Erythroblast (primary cell): ENCODE measurements at regions not wholly inside any gene's neighbourhood (a gene's known extent, or its start where the extent isn't known, plus 50 kb on each side); places are given as distances from the start of the nearest gene placed in this dataset.
A peak's percentile ranks its signal among the peaks of the same experiment; 100 is the strongest.

ENCODE experiments used
- DNase-seq, 2 experiments: peaks; one replicate each; lab custom pipeline; 2025; lab: John Stamatoyannopoulos, UW
- GATA1 ChIP-seq: IDR thresholded peaks from 2 replicates; pipeline ENCODE4 v1.6.1; 2011; ENCODE audit warnings: low read depth, mild to moderate bottlenecking, control low read depth, low read length, moderate library complexity
- POLR2A ChIP-seq: IDR thresholded peaks from 2 replicates; pipeline ENCODE4 v1.6.1; 2011; ENCODE audit warnings: mild to moderate bottlenecking, low read length

DNA sequence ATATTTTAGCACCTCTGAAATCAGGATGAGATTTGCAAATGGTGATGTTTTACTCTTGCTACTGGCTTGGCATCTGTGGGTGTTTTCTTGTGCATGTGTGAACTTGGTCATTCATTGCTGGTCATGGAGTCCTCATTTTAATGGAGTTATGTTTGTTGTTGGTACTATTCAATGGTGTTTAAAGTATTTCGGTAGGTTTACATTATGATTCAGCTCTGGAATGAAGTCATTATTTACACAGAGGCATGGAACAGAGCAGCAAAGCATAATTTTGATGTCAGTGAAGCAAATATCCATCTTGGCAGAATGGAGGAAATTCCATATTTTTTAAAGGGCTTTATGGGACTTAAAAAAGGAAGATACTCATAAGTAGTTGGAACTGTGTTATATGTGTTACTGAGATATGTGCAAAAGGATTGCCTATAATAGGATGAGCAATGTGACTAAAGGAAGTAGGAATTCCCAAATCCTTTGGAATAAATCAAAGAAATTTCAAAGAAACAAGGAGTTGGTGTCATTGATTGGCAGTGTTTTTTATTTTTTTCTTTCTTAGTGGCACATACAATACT is 147.4 kb downstream of the ACTBL2 start:
- no peak for TF ChIP-seq GATA1
- no peak for TF ChIP-seq POLR2A
- no peak for DNase-seq

DNA sequence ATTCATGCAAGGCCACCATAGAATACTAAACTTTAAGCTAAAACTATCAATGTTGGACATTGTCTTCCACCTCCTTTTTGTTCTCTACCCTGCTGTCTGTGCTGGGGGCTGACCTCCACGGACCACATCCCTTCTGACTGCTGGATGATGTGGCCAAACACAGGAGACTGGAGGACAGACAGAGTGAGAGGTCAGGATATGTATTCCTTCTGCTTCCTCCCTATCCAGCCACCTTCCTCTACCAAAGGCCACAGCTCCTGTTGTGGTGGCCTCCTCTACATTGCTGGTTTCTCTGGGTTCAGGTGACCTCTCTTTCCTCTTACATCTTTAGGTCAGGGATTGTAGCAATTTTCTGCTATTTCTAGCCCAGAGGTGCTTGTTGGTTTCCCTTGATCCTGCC is 148.1 kb downstream of the ACTBL2 start:
- no peak for DNase-seq
- TF ChIP-seq GATA1: no peak
- no peak for TF ChIP-seq POLR2A

DNA sequence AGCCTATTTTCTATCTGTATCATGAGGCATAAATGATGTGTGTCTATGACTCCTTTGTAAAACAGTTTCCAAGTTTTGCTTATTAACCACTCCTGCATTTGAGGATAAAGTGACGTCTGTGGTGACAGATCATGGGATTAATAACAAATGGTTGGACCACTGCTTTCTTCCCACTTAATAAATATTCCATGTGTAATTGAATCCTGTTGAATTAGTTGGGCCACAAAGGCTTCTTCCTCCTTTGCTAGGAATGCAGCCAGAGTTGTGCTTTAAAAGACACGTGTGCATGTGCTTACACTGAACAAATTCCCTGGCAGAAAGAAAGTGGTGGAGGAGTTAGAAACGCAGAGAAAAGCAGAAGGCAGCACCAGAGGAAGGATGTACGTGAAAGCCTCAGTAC is 150.2 kb downstream of the ACTBL2 start:
- TF ChIP-seq POLR2A (no peak), GATA1 (no peak)
- DNase-seq: no peak

DNA sequence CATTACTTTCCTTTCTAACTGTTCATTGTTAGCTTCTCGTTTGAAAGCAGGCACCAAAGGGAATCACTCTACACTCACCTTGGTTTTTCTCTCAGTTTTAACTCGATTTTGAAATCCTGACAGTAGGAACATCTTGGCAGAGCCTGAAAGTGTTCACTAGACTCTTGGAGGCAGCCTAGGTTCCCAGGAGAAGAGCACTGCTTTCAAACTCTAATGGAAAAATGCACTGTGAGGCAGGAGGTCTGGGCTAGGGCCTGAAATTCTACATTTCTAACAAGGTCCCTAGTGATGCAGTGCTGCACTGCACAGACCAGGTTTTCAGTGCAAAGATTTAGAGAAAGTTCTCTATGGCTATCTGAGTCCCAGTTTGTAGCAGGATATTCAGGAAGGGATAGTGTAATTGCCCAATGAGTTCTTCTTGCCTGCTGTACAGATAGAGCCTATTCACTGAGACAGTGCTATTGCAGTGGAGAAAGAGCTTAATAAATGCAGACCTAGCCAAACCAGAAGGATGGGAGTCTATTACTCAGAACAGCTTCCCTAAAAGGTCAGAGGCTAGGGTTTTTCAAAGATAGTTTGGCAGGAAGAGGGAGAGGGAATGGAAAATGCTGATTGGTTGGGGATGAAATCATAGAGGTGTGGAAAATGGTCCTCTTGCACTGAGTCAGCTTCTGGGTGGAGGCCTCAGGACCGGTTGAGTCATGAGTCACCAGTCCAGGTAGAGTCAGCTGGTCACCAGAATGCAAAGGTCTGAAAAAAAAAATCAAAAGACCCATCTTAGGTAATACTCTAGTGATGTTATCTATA is 153.9 kb downstream of the GPBP1 start:
- TF ChIP-seq POLR2A (no peak), GATA1 (no peak)
- DNase-seq: peak in 1 of 2 experiments; percentile 31

DNA sequence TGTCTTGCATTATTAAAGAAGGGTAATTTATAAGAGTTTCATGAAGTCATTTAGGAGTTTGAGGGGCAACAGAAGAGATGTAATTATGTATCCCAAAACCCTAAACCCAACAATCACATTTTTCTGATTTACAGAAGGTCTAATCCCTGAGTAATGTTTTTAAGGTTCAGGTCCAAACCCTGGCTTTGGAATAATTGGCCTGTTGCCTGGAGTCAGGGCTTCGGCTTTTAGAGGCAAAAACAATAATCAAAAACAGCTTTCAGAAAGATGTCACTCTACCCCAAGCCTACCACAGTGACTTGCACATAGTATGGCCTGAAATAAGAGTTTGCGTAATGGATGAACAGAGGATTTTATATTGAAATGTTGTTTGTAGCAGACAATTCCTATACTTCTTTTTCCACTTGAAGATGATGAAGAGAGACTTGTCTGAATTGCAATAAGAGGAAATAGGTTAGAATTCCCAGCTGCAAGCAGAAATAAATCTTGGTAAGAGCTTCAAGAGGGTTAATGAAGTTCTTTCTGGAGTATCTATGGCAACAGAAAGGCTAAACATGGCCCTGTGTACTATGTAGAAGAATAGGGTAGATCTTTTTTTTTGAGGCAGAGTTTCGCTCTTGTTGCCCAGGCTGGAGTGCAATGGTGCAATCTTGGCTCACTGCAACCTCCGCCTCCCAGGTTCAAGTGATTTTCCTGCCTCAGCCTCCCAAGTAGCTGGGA is 152.0 kb downstream of the GPBP1 start:
- TF ChIP-seq POLR2A: no peak
- no peak for TF ChIP-seq GATA1

DNA sequence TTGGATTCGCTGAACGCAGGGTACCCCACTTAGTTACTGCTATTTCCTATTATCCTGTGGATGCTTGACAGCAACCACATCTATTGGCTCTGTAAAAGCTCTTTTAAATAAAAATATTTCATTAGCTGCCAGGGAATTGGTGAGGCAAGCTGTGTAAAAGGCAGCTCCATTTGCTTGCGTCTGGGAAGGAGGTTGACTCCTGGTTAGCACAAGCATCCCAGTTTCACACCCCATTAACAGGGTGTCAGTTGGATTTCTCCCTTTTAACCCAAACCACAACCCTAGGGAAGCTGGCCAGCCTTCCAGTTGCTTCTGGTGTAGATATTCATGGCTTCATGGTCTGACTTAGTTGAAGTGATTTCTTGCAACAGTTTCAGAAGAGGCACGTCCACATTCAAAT is 151.0 kb downstream of the GPBP1 start:
- TF ChIP-seq GATA1: no peak
- no peak for TF ChIP-seq POLR2A
- DNase-seq: no peak

More for the DNA sequence above, 152.0 kb downstream of the GPBP1 start:
- DNase-seq: no peak

DNA sequence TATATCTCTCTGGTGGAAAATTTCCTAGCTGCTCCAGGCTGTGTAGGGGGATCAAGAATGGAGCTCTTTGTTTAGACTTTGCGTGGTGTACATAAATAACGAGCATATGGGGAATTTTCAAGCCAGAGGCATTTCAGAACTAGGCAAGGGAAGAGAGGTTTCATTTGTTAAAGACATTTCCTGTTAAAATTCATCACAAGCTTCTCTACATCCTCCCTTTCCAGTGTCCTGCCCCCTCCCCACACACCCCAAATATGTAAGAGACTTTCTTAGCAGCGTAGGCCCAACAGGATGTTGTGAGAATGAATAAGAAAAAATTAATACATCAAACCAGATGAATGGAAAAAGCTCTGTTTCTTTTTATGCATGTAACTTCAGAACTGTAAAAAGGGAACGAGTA is 150.3 kb downstream of the GPBP1 start:
- no peak for TF ChIP-seq GATA1
- no peak for DNase-seq

DNA sequence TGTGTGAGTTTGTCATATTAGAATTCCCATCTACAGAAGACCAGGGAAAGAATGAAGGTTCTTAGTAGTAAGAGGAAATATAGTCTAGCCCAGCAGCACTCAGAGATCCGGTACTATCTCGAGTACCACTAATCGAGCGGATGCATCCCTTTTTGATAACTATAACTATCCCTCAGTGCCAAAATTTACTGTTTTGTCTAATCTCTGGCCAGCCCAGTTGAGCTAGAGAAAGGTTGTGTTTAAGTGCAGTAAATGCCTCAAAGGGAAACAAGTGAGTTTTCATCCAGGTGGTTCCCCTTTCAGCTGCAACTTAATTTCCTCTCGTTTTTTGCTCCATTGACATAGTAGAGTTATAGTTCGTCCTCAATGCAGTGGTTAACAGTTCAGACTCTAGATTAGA is 146.7 kb downstream of the GPBP1 start:
- DNase-seq: no peak
- TF ChIP-seq GATA1: no peak
- TF ChIP-seq POLR2A: no peak

DNA sequence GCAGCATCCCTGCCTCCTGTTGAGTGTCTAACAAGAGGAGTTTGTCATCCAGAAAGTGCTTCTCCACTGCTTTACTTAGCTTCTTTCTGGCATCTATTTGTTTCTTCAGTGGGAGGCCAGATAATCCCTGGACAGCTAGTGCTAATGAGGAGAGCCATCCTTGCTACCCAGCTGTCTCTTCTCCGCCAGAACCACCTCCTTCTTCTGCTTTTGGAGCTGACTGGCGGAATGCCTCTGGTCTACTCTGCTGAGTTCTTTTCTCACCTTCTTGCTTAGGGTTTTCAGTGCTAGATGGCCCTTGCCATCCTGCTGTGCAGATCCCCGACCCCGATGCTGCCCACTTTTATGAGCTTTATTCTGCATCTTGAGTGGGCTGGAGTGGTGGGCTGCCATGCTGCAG is 145.8 kb downstream of the GPBP1 start:
- DNase-seq: no peak
- no peak for TF ChIP-seq GATA1
- no peak for TF ChIP-seq POLR2A

DNA sequence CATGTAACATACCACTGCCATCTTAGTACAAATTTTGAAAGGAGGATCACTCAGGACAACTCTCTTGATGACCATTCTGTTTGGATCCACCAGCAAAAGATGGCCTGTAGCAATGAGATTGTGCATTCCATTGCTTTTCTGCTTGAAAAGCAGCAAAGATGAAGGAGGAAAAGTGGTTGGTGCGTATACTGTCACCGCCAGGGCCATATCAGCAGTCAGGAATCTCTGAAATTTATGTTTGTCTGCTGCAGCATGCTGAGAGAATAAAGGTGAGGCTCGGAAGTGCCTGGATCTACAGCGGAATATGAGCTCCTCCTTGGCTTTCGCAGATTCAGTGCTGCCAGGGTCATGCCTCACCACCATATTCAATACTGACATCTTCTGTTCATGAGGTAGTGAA is 144.4 kb downstream of the GPBP1 start:
- TF ChIP-seq POLR2A (no peak), GATA1 (no peak)
- no peak for DNase-seq

DNA sequence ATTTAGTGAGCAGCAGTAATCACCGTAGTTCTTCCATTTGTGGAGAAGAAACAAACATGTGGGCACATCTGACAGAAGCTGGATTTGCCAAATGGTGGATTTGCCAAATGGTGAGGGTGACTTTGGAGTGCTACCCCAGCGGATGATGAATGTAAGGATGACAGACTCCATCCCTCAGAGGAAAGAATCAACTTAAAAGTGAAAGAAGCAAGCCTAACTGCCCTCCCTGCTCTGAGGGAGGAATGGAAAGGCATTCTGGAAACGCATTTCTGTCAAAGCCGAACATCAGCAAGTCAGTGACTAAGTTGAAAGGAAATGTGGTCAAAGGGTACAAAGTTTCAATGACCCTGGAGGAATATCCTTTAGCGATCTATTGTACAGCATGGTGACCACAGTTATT is 143.5 kb downstream of the GPBP1 start:
- no peak for TF ChIP-seq GATA1
- TF ChIP-seq POLR2A: no peak
- DNase-seq: no peak

DNA sequence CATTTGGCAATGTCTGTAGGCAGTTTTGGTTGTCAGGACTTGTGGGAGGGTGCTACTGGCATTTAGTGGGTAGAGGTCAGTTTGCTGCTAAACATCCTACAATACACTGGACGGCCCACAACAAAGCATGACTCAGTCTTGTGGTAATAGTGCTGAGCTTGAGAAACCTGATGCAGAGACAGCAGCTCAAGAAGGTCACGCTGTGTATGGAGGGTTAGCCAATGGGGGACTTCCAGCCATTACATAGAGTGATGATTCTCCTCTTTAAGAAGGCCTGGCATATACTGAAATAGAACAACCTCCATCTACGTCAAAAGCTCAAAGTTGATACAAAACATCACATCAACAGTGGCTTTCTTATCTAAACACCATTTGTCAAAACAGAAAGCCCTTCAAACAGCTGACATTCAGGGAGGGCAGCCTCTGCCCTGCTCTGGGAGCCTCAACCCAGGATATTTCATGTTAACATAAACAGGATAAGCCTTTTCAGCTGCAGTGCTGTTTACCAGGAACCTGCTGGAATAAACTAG is 143.0 kb downstream of the GPBP1 start:
- TF ChIP-seq POLR2A (no peak), GATA1 (no peak)
- no peak for DNase-seq

DNA sequence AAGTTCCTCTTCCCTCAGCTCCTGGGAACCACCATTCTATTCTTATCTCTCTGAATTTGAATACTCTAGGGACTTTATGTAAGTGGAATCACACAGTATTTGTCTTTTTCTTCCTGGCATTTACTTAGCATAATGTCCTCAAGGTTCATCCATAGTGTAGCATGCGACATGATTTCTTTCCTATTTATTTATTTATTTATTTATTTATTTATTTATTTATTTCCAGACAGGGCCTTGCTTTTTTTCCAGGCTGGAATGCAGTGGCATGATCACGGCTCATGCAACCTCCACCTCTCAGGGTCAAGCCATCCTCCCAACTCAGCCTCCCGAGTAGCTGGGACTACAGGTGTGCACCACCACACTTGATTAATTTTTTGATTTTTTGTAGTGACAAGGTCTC is 142.1 kb downstream of the GPBP1 start:
- TF ChIP-seq POLR2A: no peak
- TF ChIP-seq GATA1: no peak
- no peak for DNase-seq
